Stomach (tissue), 4 donors: ENCODE measurements at regions not wholly inside any gene's neighbourhood (a gene's known extent, or its start where the extent isn't known, plus 50 kb on each side); places are given as distances from the start of the nearest gene placed in this dataset.

Experiments used
- EP300 ChIP-seq: sonication (generic); formaldehyde crosslinking; IDR thresholded peaks from one replicate; pipeline ENCODE4 v1.6.1; 2017; ENCODE audit warnings: antibody characterized with exemption
- POLR2A ChIP-seq, 4 donors: fragments of 450-650 bp; IDR thresholded peaks; one replicate each; pipeline ENCODE4 v1.6.1; 2016; ENCODE audit warnings: antibody characterized with exemption in 4 of 4, control low read depth in 2 of 4, mild to moderate bottlenecking in 1 of 4, moderate library complexity in 1 of 4
- POLR2AphosphoS5 ChIP-seq, 3 donors: sonication (generic); formaldehyde crosslinking; IDR thresholded peaks; one replicate each; pipeline ENCODE4 v1.6.1; 2016; ENCODE audit warnings: antibody characterized with exemption in 3 of 3
- TF ChIP-seq, protein P1 (sequence below), 7 experiments: fragments of 450-650 bp in 4 of 7; fragments of 200-600 bp in 3 of 7; sonication (generic) in 3 of 7; IDR thresholded peaks; one replicate each; pipeline ENCODE4 v1.5.1; 2016 to 2019; ENCODE audit warnings: antibody characterized with exemption in 7 of 7, control low read depth in 2 of 7, mild to moderate bottlenecking in 1 of 7

DNA sequence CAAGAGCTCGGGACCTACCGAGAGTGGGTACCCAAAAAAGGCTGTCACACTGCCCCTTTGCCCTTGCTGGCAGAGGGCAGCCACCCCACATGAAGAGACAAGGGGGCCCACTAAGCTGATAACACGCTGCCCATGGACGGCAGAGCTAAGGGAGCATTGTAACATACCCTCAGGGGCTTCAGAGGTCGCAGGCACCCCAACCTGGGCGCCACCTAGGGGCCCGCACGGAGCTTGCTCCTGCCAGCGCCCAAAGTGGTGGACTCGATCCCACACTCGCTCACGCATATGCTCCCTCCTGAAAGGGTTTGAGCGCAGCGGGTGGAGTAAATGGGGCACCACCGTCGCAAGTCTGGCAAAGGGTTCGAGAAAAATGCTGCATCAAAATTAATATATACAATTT is 975.4 kb downstream of the ZPLD1 start:
- TF ChIP-seq POLR2AphosphoS5 (IDR thresholded peaks at IDR 0.05) (no peak), EP300 (no peak), POLR2A (IDR thresholded peaks at IDR 0.05) (no peak)
- TF ChIP-seq, protein P1, sequence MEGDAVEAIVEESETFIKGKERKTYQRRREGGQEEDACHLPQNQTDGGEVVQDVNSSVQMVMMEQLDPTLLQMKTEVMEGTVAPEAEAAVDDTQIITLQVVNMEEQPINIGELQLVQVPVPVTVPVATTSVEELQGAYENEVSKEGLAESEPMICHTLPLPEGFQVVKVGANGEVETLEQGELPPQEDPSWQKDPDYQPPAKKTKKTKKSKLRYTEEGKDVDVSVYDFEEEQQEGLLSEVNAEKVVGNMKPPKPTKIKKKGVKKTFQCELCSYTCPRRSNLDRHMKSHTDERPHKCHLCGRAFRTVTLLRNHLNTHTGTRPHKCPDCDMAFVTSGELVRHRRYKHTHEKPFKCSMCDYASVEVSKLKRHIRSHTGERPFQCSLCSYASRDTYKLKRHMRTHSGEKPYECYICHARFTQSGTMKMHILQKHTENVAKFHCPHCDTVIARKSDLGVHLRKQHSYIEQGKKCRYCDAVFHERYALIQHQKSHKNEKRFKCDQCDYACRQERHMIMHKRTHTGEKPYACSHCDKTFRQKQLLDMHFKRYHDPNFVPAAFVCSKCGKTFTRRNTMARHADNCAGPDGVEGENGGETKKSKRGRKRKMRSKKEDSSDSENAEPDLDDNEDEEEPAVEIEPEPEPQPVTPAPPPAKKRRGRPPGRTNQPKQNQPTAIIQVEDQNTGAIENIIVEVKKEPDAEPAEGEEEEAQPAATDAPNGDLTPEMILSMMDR (IDR thresholded peaks at IDR 0.05): no peak
